ENCODE measurements at regions not wholly inside any gene's neighbourhood (a gene's known extent, or its start where the extent isn't known, plus 50 kb on each side); places are given as distances from the start of the nearest gene placed in this dataset.

GRCh38 chr5:168117469-168117868, 174.0 kb upstream of the WWC1 start:
- Histone ChIP-seq H3K79me2 (no peaks in the 10 kb centered on the region), H3K27me3 (peaks cover 3% of the 10 kb centered on the region), H3K36me3 (replicated peaks; ENCODE audit: insufficient read depth, low read depth) (no peaks in the 10 kb centered on the region), H3K4me3 (no peak overlapping the region), H3K27ac (no peak overlapping the region), H4K20me1 (ENCODE audit: insufficient read depth, poor library complexity, severe bottlenecking) (no peaks in the 10 kb centered on the region), H3K4me1 (ENCODE audit: insufficient read depth) (no peaks in the 10 kb centered on the region), H3K9me2 (replicated peaks; ENCODE audit: insufficient read depth) (no peaks in the 10 kb centered on the region), H2AFZ (no peak overlapping the region), H3K9me3 (ENCODE audit: low read depth) (no peaks in the 10 kb centered on the region), H3K4me2 (no peak overlapping the region)
- TF ChIP-seq EZH2phosphoT487 (IDR thresholded peaks at IDR 0.05; ENCODE audit: low read depth, severe bottlenecking, unreplicated experiment), result no peak
- TF ChIP-seq EZH2 (IDR thresholded peaks at IDR 0.05; ENCODE audit: borderline replicate concordance), result no peak
- TF ChIP-seq CTCF (IDR thresholded peaks at IDR 0.05; ENCODE audit: poor library complexity), result no peak
- 97% methylated on average over 5 of the region's 5 CpGs for WGBS (ENCODE audit: low lambda C conversion rate, missing lambda C conversion rate)
- DNase-seq (ENCODE audit: low spot score), result no peak

GRCh38 chr5:168118042-168118668, 173.3 kb upstream of the WWC1 start:
- TF ChIP-seq EZH2 (IDR thresholded peaks at IDR 0.05; ENCODE audit: borderline replicate concordance) (no peak), EZH2phosphoT487 (IDR thresholded peaks at IDR 0.05; ENCODE audit: low read depth, severe bottlenecking, unreplicated experiment) (no peak), CTCF (IDR thresholded peaks at IDR 0.05; ENCODE audit: poor library complexity) (no peak)
- Histone ChIP-seq H3K27ac (no peak overlapping the region), H3K4me1 (ENCODE audit: insufficient read depth) (no peaks in the 10 kb centered on the region), H3K4me2 (no peak overlapping the region), H2AFZ (no peak overlapping the region), H3K9me3 (ENCODE audit: low read depth) (no peaks in the 10 kb centered on the region), H3K36me3 (replicated peaks; ENCODE audit: insufficient read depth, low read depth) (no peaks in the 10 kb centered on the region), H4K20me1 (ENCODE audit: insufficient read depth, poor library complexity, severe bottlenecking) (no peaks in the 10 kb centered on the region), H3K9me2 (replicated peaks; ENCODE audit: insufficient read depth) (no peaks in the 10 kb centered on the region), H3K4me3 (no peak overlapping the region), H3K79me2 (no peaks in the 10 kb centered on the region), H3K27me3 (peaks cover 3% of the 10 kb centered on the region)
- no peak for DNase-seq (ENCODE audit: low spot score)
- 54% methylated on average over 16 of the region's 16 CpGs for WGBS (ENCODE audit: low lambda C conversion rate, missing lambda C conversion rate)

GRCh38 chr5:168120401-168121137, 170.9 kb upstream of the WWC1 start:
- WGBS (ENCODE audit: low lambda C conversion rate, missing lambda C conversion rate), result 81% methylated on average over 10 of the region's 10 CpGs
- no peak overlapping the region for H3K4me2 ChIP-seq
- no peaks in the 10 kb centered on the region for H3K36me3 ChIP-seq (replicated peaks; ENCODE audit: insufficient read depth, low read depth)
- no peaks in the 10 kb centered on the region for H3K9me3 ChIP-seq (ENCODE audit: low read depth)
- H3K27me3 ChIP-seq, result peaks cover 3% of the 10 kb centered on the region
- H2AFZ ChIP-seq, result no peak overlapping the region
- TF ChIP-seq EZH2phosphoT487 (IDR thresholded peaks at IDR 0.05; ENCODE audit: low read depth, severe bottlenecking, unreplicated experiment), result no peak
- TF ChIP-seq CTCF (IDR thresholded peaks at IDR 0.05; ENCODE audit: poor library complexity), result no peak
- TF ChIP-seq EZH2 (IDR thresholded peaks at IDR 0.05; ENCODE audit: borderline replicate concordance), result no peak
- no peak overlapping the region for H3K27ac ChIP-seq
- no peaks in the 10 kb centered on the region for H4K20me1 ChIP-seq (ENCODE audit: insufficient read depth, poor library complexity, severe bottlenecking)
- no peak for DNase-seq (ENCODE audit: low spot score)
- H3K79me2 ChIP-seq, result no peaks in the 10 kb centered on the region
- no peaks in the 10 kb centered on the region for H3K4me1 ChIP-seq (ENCODE audit: insufficient read depth)
- no peak overlapping the region for H3K4me3 ChIP-seq
- H3K9me2 ChIP-seq (replicated peaks; ENCODE audit: insufficient read depth), result no peaks in the 10 kb centered on the region

Measured in hepatocyte (in vitro differentiated cells).